ENCODE measurements at regions not wholly inside any gene's neighbourhood (a gene's known extent, or its start where the extent isn't known, plus 50 kb on each side); places are given as distances from the start of the nearest gene placed in this dataset.

- H3K36me3 Mint-ChIP-seq (ENCODE audit: low read depth, unreplicated experiment): no peaks in the 10 kb centered on the region
- no peak overlapping the region for H3K4me3 Mint-ChIP-seq (ENCODE audit: unreplicated experiment)
- DNase-seq (ENCODE audit: low spot score): no peak
- no peak for TF ChIP-seq CTCF (IDR thresholded peaks at IDR 0.05; ENCODE audit: unreplicated experiment)
- H3K27ac Mint-ChIP-seq (ENCODE audit: unreplicated experiment): no peak overlapping the region
- peaks cover 4% of the 10 kb centered on the region for H3K9me3 Mint-ChIP-seq (ENCODE audit: unreplicated experiment)
- H3K4me1 Mint-ChIP-seq (ENCODE audit: unreplicated experiment): peaks cover 14% of the 10 kb centered on the region
- peaks cover 3% of the 10 kb centered on the region for H3K27me3 Mint-ChIP-seq (ENCODE audit: unreplicated experiment)
Measured at GRCh38 chr10:117460846-117461765, 81.4 kb upstream of the EMX2 start.

- Mint-ChIP-seq H3K9me3 (ENCODE audit: unreplicated experiment) (peaks cover 4% of the 10 kb centered on the region), H3K27ac (ENCODE audit: unreplicated experiment) (no peak overlapping the region), H3K27me3 (ENCODE audit: unreplicated experiment) (peaks cover 6% of the 10 kb centered on the region), H3K36me3 (ENCODE audit: low read depth, unreplicated experiment) (no peaks in the 10 kb centered on the region), H3K4me1 (ENCODE audit: unreplicated experiment) (peaks cover 14% of the 10 kb centered on the region), H3K4me3 (ENCODE audit: unreplicated experiment) (no peak overlapping the region)
- no peak for DNase-seq (ENCODE audit: low spot score)
- no peak for TF ChIP-seq CTCF (IDR thresholded peaks at IDR 0.05; ENCODE audit: unreplicated experiment)
Measured at GRCh38 chr10:117458571-117458970, 83.3 kb upstream of the PDZD8 start.

GRCh38 chr10:117457932-117458331 is 82.7 kb upstream of the PDZD8 start:
- H3K9me3 Mint-ChIP-seq (ENCODE audit: unreplicated experiment): peaks cover 4% of the 10 kb centered on the region
- H3K27ac Mint-ChIP-seq (ENCODE audit: unreplicated experiment): no peak overlapping the region
- H3K4me1 Mint-ChIP-seq (ENCODE audit: unreplicated experiment): peaks cover 14% of the 10 kb centered on the region
- no peak for DNase-seq (ENCODE audit: low spot score)
- no peak for TF ChIP-seq CTCF (IDR thresholded peaks at IDR 0.05; ENCODE audit: unreplicated experiment)
- peaks cover 6% of the 10 kb centered on the region for H3K36me3 Mint-ChIP-seq (ENCODE audit: low read depth, unreplicated experiment)
- no peak overlapping the region for H3K4me3 Mint-ChIP-seq (ENCODE audit: unreplicated experiment)
- H3K27me3 Mint-ChIP-seq (ENCODE audit: unreplicated experiment): peaks cover 4% of the 10 kb centered on the region

- no peak overlapping the region for H3K4me3 Mint-ChIP-seq (ENCODE audit: unreplicated experiment)
- H3K4me1 Mint-ChIP-seq (ENCODE audit: unreplicated experiment): peaks cover 14% of the 10 kb centered on the region
- TF ChIP-seq CTCF (IDR thresholded peaks at IDR 0.05; ENCODE audit: unreplicated experiment): no peak
- H3K9me3 Mint-ChIP-seq (ENCODE audit: unreplicated experiment): peaks cover 4% of the 10 kb centered on the region
- no peak for DNase-seq (ENCODE audit: low spot score)
- H3K36me3 Mint-ChIP-seq (ENCODE audit: low read depth, unreplicated experiment): peaks cover 10% of the 10 kb centered on the region
- H3K27me3 Mint-ChIP-seq (ENCODE audit: unreplicated experiment): peaks cover 4% of the 10 kb centered on the region
- H3K27ac Mint-ChIP-seq (ENCODE audit: unreplicated experiment): no peak overlapping the region
Measured at GRCh38 chr10:117457071-117457810, 82.0 kb upstream of the PDZD8 start.

GRCh38 chr10:117455346-117455745 is 80.1 kb upstream of the PDZD8 start:
- no peak for DNase-seq (ENCODE audit: low spot score)
- Mint-ChIP-seq H3K36me3 (ENCODE audit: low read depth, unreplicated experiment) (peaks cover 10% of the 10 kb centered on the region), H3K27ac (ENCODE audit: unreplicated experiment) (no peak overlapping the region), H3K4me1 (ENCODE audit: unreplicated experiment) (peaks cover 14% of the 10 kb centered on the region), H3K27me3 (ENCODE audit: unreplicated experiment) (peaks cover 4% of the 10 kb centered on the region), H3K9me3 (ENCODE audit: unreplicated experiment) (peaks cover 4% of the 10 kb centered on the region), H3K4me3 (ENCODE audit: unreplicated experiment) (no peak overlapping the region)
- TF ChIP-seq CTCF (IDR thresholded peaks at IDR 0.05; ENCODE audit: unreplicated experiment): no peak
